Right lobe of liver (tissue), 4 donors: ENCODE measurements at regions not wholly inside any gene's neighbourhood (a gene's known extent, or its start where the extent isn't known, plus 50 kb on each side); places are given as distances from the start of the nearest gene placed in this dataset.
"Not testable (repeated sequence)": the region's sequence is repeated elsewhere in the genome, so short reads cannot be mapped to it uniquely, and the experiment has no call there.

Experiments
- CTCF ChIP-seq, 4 donors: fragments of 200-600 bp in 3 of 4; fragments of 450-650 bp in 1 of 4; IDR thresholded peaks; one replicate each; pipeline versions ENCODE4 v1.5.1 to v1.8.0; 2016 to 2022; ENCODE audit warnings: antibody characterized with exemption in 4 of 4, mild to moderate bottlenecking in 2 of 4
- POLR2A ChIP-seq: fragments of 450-650 bp; IDR thresholded peaks from one replicate; pipeline ENCODE4 v1.6.1; 2017; ENCODE audit warnings: antibody characterized with exemption, mild to moderate bottlenecking
- donor health status: DM: no; HTN: no; CAD: no.
- donor health status: DM: no; HTN: no; CAD: no.
- donor health status: DM: no; HTN: yes; CAD: no.

GRCh38 chr1:166316306-166316705, 149.5 kb upstream of the FAM78B start:
- TF ChIP-seq CTCF (IDR thresholded peaks at IDR 0.05); POLR2A: not testable (repeated sequence)
